GM23338 (cell line): ENCODE measurements at regions not wholly inside any gene's neighbourhood (a gene's known extent, or its start where the extent isn't known, plus 50 kb on each side); places are given as distances from the start of the nearest gene placed in this dataset.

ENCODE experiments used
- CREB1 ChIP-seq: fragments of 250-450 bp; sonication (Bioruptor Pico); IDR thresholded peaks from 2 replicates; pipeline ENCODE4 v1.5.0; 2020; ENCODE audit warnings: low read depth, mild to moderate bottlenecking, moderate library complexity
- CTCF ChIP-seq, 2 experiments: fragments of 200-600 bp in 1 of 2; sonication (generic) in 1 of 2; conservative IDR thresholded peaks; 2 replicates each; pipeline versions ENCODE4 v1.5.1 to v1.6.1; 2016 to 2017; ENCODE audit warnings: antibody characterized with exemption in 2 of 2, low read depth in 2 of 2, mild to moderate bottlenecking in 2 of 2, moderate library complexity in 1 of 2
- ETS1 ChIP-seq: IDR thresholded peaks from 2 replicates; pipeline ENCODE4 v1.6.1; 2016; ENCODE audit warnings: antibody characterized with exemption
- EZH2 ChIP-seq: fragments of 200-600 bp; sonication (generic); IDR thresholded peaks from one replicate; pipeline ENCODE4 v1.8.0; 2017; ENCODE audit warnings: antibody characterized with exemption, mild to moderate bottlenecking, low read depth; ENCODE audit not compliant: unreplicated experiment
- EZH2phosphoT487 ChIP-seq: fragments of 200-600 bp; sonication (generic); IDR thresholded peaks from one replicate; pipeline ENCODE4 v1.8.1; 2018; ENCODE audit warnings: antibody characterized with exemption; ENCODE audit not compliant: unreplicated experiment
- JUNB ChIP-seq: IDR thresholded peaks from one replicate; pipeline ENCODE4 v1.6.1; 2016; ENCODE audit warnings: antibody characterized with exemption; ENCODE audit not compliant: unreplicated experiment
- POLR2AphosphoS5 ChIP-seq: IDR thresholded peaks from 2 replicates; pipeline ENCODE4 v1.6.1; 2016; ENCODE audit warnings: antibody characterized with exemption, low read depth
- REST ChIP-seq: IDR thresholded peaks from one replicate; pipeline ENCODE4 v1.6.1; 2018; ENCODE audit warnings: antibody characterized with exemption; ENCODE audit not compliant: unreplicated experiment
- STAT1 ChIP-seq: IDR thresholded peaks from one replicate; pipeline ENCODE4 v1.6.1; 2016; ENCODE audit warnings: antibody characterized with exemption; ENCODE audit not compliant: unreplicated experiment
- ZNF331 ChIP-seq: fragments of 250-450 bp; sonication (Bioruptor Pico); IDR thresholded peaks from 2 replicates; pipeline ENCODE4 v1.5.0; 2020; ENCODE audit warnings: low read depth, mild to moderate bottlenecking, moderate library complexity

- no peak for TF ChIP-seq ETS1
- TF ChIP-seq EZH2phosphoT487 = no peak
- no peak for TF ChIP-seq CTCF (conservative IDR thresholded peaks at IDR 0.05; ENCODE audit: low read depth in 2 of 2)
- TF ChIP-seq JUNB = no peak
- TF ChIP-seq POLR2AphosphoS5 = no peak
- no peak for TF ChIP-seq EZH2
- no peak for TF ChIP-seq REST
- TF ChIP-seq CREB1 (CRISPR knock-in tag) = no peak
- no peak for TF ChIP-seq ZNF331 (CRISPR knock-in tag)
- TF ChIP-seq STAT1 = no peak
These were observed 398.4 kb upstream of the B3GALT2 start for GRCh38 chr1:193584731-193585239.
